Neuronal stem cell (in vitro differentiated cells): ENCODE measurements at regions not wholly inside any gene's neighbourhood (a gene's known extent, or its start where the extent isn't known, plus 50 kb on each side); places are given as distances from the start of the nearest gene placed in this dataset.

ENCODE experiments used
- DNase-seq: peaks from one replicate; pipeline ENCODE4 v3.0.0-alpha.2; 2013; ENCODE audit warnings: low spot score
- H2AFZ ChIP-seq: one replicate; pipeline ENCODE4 v1.6.1; 2013; ENCODE audit warnings: mild to moderate bottlenecking, low read length, inconsistent platforms
- H2AK5ac ChIP-seq: 2 replicates; pipeline ENCODE4 v1.6.1; 2013; ENCODE audit warnings: low read depth, mild to moderate bottlenecking, inconsistent platforms, low read length, moderate library complexity, mixed read lengths
- H2BK120ac ChIP-seq: 2 replicates; pipeline ENCODE4 v1.6.1; 2013; ENCODE audit warnings: low read depth, mild to moderate bottlenecking, inconsistent platforms, low read length, moderate library complexity, mixed read lengths
- H2BK12ac ChIP-seq: one replicate; pipeline ENCODE4 v1.6.1; 2013; ENCODE audit warnings: low read length, inconsistent platforms
- H2BK15ac ChIP-seq: 2 replicates; pipeline ENCODE4 v1.6.1; 2013; ENCODE audit warnings: mild to moderate bottlenecking, low read length, inconsistent platforms, mixed read lengths
- H2BK5ac ChIP-seq: one replicate; pipeline ENCODE4 v1.6.1; 2013; ENCODE audit warnings: inconsistent platforms, mild to moderate bottlenecking, low read length, moderate library complexity
- H3K14ac ChIP-seq: one replicate; pipeline ENCODE4 v1.6.1; 2013; ENCODE audit warnings: low read length, inconsistent platforms
- H3K18ac ChIP-seq: 2 replicates; pipeline ENCODE4 v1.6.1; 2013; ENCODE audit warnings: low read length, inconsistent platforms
- H3K23ac ChIP-seq: 2 replicates; pipeline ENCODE4 v1.6.1; 2013; ENCODE audit warnings: low read depth, mild to moderate bottlenecking, mixed read lengths, low read length, inconsistent platforms; ENCODE audit not compliant: poor library complexity
- H3K27ac ChIP-seq: replicated peaks from 3 replicates; pipeline ENCODE4 v1.5.1; 2013; ENCODE audit warnings: low read length, inconsistent platforms
- H3K27me3 ChIP-seq, 3 experiments: 2 replicates each; pipeline ENCODE4 v1.6.1; 2013; ENCODE audit warnings: low read length in 3 of 3, mild to moderate bottlenecking in 2 of 3, inconsistent platforms in 1 of 3, low read depth in 1 of 3, mixed read lengths in 1 of 3, moderate library complexity in 1 of 3; ENCODE audit not compliant: control insufficient read depth in 3 of 3, insufficient read depth in 3 of 3
- H3K36me3 ChIP-seq, 2 donors: replicated peaks in 1 of 2; 2 replicates each; pipeline ENCODE4 v1.6.1; 2013; ENCODE audit warnings: low read length in 2 of 2; ENCODE audit not compliant: control insufficient read depth in 2 of 2, insufficient read depth in 2 of 2
- H3K4ac ChIP-seq: 2 replicates; pipeline ENCODE4 v1.6.1; 2013; ENCODE audit warnings: inconsistent platforms, mild to moderate bottlenecking, low read length, moderate library complexity
- H3K4me1 ChIP-seq, 2 donors: 1 replicate in 1 of 2; 2 replicates in 1 of 2; pipeline ENCODE4 v1.6.1; 2013; ENCODE audit warnings: low read length in 2 of 2, low read depth in 1 of 2; ENCODE audit not compliant: control insufficient read depth in 2 of 2, insufficient read depth in 1 of 2
- H3K4me2 ChIP-seq: one replicate; pipeline ENCODE4 v1.6.1; 2013; ENCODE audit warnings: mild to moderate bottlenecking, low read length, inconsistent platforms; ENCODE audit not compliant: insufficient read depth, poor library complexity, severe bottlenecking
- H3K4me3 ChIP-seq, 2 donors: 2 replicates each; pipeline ENCODE4 v1.5.1; 2013; ENCODE audit warnings: low read length in 2 of 2, mild to moderate bottlenecking in 2 of 2, inconsistent platforms in 1 of 2, moderate library complexity in 1 of 2
- H3K79me1 ChIP-seq: one replicate; pipeline ENCODE4 v1.6.1; 2013; ENCODE audit warnings: low read depth, mild to moderate bottlenecking, inconsistent platforms, low read length, moderate library complexity
- H3K9ac ChIP-seq: one replicate; pipeline ENCODE4 v1.6.1; 2013; ENCODE audit warnings: mild to moderate bottlenecking, low read depth, low read length, inconsistent platforms; ENCODE audit not compliant: poor library complexity
- H3K9me3 ChIP-seq, 2 donors: replicated peaks in 1 of 2; 2 replicates each; pipeline versions ENCODE3 to v1.6.1; 2013; ENCODE audit warnings: low read length in 2 of 2, mild to moderate bottlenecking in 2 of 2, inconsistent platforms in 1 of 2, low read depth in 1 of 2, mixed read lengths in 1 of 2, moderate library complexity in 1 of 2; ENCODE audit not compliant: control insufficient read depth in 2 of 2, insufficient read depth in 1 of 2
- H4K8ac ChIP-seq: one replicate; pipeline ENCODE4 v1.6.1; 2013; ENCODE audit warnings: low read depth, mild to moderate bottlenecking, inconsistent platforms, low read length, moderate library complexity
- H4K91ac ChIP-seq: one replicate; pipeline ENCODE4 v1.6.1; 2013; ENCODE audit warnings: low read length, low read depth, mild to moderate bottlenecking, inconsistent platforms; ENCODE audit not compliant: poor library complexity
- WGBS, 2 donors: extraction: QIAGEN DNeasy Blood & Tissue Kit; methylation state at CpG; one replicate each; pipeline ENCODE4 v1.1.7; 2013; ENCODE audit warnings: missing lambda C conversion rate in 2 of 2, mixed read lengths in 1 of 2; ENCODE audit not compliant: insufficient read length in 2 of 2, insufficient replicate concordance in 1 of 2; ENCODE audit errors: extremely low coverage in 2 of 2; 5-methylcytosine and 5-hydroxymethylcytosine counted together

DNA sequence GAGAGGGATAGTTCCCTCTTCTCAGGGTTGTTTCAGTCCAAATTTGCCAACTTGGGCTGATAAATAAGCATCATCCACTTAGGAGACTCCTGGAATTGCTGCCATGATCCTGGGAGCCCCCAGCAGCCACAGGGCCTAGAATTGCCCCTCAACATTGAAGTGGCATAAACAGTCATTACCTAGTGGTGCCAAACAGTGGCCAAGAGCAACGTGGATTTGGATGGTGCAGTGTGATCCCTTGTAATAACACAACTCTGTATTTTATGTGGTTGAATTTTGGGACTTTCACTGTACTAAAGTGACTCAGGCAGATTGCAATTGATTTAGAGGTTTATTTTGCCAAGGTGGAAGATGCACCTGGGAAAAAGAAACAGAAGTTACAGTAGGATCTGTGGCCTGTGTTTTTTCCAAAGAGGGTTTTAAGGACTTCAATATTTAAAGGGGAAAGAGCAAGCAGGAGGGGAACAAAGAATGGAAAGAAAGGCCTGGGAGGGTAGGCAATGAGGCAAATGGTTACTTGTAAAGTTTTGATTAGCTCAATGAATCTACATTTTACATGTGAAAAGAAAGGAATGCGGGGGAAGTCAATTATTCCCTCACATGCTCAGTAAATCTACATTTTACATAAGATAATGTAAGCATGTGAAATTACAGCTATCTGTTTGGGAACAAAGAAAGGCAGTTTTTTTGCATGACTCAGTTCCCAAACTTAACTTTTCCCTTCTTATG lies 168.0 kb upstream of the NOX3 start:
- no peak overlapping the region for H3K4me2 ChIP-seq
- no peaks in the 10 kb centered on the region for H3K4me1 ChIP-seq
- no peak overlapping the region for H2AFZ ChIP-seq
- no peak overlapping the region for H4K91ac ChIP-seq
- H3K14ac ChIP-seq, result no peak overlapping the region
- H2BK5ac ChIP-seq, result no peak overlapping the region
- no peak overlapping the region for H3K18ac ChIP-seq
- no peak overlapping the region for H3K9ac ChIP-seq
- H3K23ac ChIP-seq, result no peak overlapping the region
- no peak overlapping the region for H3K27ac ChIP-seq
- DNase-seq, result no peak
- H3K4ac ChIP-seq, result no peak overlapping the region
- H2AK5ac ChIP-seq, result no peak overlapping the region
- H3K36me3 ChIP-seq, result no peaks in the 10 kb centered on the region
- H2BK12ac ChIP-seq, result no peak overlapping the region
- H3K27me3 ChIP-seq, result no peaks in the 10 kb centered on the region
- WGBS, 2 donors, result no CpG with 5 or more reads among the region's 2 CpGs
- H4K8ac ChIP-seq, result no peak overlapping the region
- H2BK15ac ChIP-seq, result no peak overlapping the region
- no peaks in the 10 kb centered on the region for H3K9me3 ChIP-seq
- no peaks in the 10 kb centered on the region for H3K79me1 ChIP-seq
- H3K4me3 ChIP-seq, result no peak overlapping the region
- no peak overlapping the region for H2BK120ac ChIP-seq

DNA sequence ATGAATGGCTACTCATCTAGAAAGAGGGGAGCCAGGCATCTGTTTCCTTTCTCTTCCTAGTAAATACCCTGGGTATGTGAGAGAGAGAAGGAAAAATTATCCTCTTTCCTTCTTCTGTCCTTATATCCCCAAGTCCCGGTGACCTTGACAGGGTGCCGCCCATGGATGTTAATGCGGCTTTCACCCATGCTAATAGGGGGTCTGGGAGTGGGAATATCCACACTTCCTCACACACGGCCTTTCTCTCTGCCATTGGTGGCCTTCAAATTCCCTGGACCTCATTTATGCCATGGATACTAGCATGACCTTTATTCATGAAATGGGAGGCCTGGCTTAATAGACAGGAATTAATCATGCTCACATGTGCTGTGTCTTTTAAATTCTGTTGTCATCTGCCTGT lies 159.0 kb upstream of the NOX3 start:
- Histone ChIP-seq H4K8ac (no peak overlapping the region), H2BK120ac (no peak overlapping the region), H2AK5ac (no peak overlapping the region), H4K91ac (no peak overlapping the region), H3K23ac (no peak overlapping the region), H3K4ac (no peak overlapping the region), H2BK12ac (no peak overlapping the region), H3K27ac (no peak overlapping the region), H2BK5ac (no peak overlapping the region), H3K9me3 (peaks cover 8 to 9% of the 10 kb centered on the region in 2 donors), H2AFZ (no peak overlapping the region), H3K4me1 (no peaks in the 10 kb centered on the region), H2BK15ac (no peak overlapping the region), H3K18ac (no peak overlapping the region), H3K27me3 (no peaks in the 10 kb centered on the region), H3K4me2 (no peak overlapping the region), H3K79me1 (no peaks in the 10 kb centered on the region), H3K36me3 (no peaks in the 10 kb centered on the region), H3K4me3 (no peak overlapping the region), H3K14ac (no peak overlapping the region), H3K9ac (no peak overlapping the region)
- whole genome bisulfite sequencing, 2 donors, result no CpG with 5 or more reads among the region's 4 CpGs
- no peak for DNase-seq

DNA sequence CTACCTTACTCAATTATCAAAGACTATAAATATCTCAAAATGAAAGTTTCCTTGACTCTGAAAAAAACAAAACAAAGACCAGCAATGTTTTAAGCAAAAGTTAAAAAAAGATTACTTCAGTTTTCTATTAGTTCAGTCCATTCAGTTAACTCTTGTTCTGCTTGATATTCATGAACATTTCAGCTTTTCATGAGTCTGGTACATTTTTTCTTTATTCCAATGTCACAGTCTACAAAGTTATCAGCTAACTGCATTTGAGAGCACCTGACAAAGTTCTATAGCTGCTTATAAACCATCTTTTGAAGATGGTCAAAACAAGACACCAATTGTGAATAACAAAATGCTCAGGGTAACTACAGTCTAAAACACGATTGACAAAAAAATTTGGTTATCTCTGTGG lies 156.1 kb upstream of the NOX3 start:
- no peak overlapping the region for H3K4ac ChIP-seq
- no peak overlapping the region for H3K27ac ChIP-seq
- no peaks in the 10 kb centered on the region for H3K36me3 ChIP-seq
- H2AK5ac ChIP-seq, result no peak overlapping the region
- no peak overlapping the region for H3K4me3 ChIP-seq
- H2BK12ac ChIP-seq, result no peak overlapping the region
- H2BK5ac ChIP-seq, result no peak overlapping the region
- no peak overlapping the region for H2BK15ac ChIP-seq
- no peak overlapping the region for H3K9ac ChIP-seq
- no CpG with 5 or more reads among the region's 1 CpG for WGBS, 2 donors
- no peak overlapping the region for H3K23ac ChIP-seq
- no peak for DNase-seq
- no peak overlapping the region for H4K8ac ChIP-seq
- H3K27me3 ChIP-seq, result no peaks in the 10 kb centered on the region
- no peaks in the 10 kb centered on the region for H3K79me1 ChIP-seq
- H4K91ac ChIP-seq, result no peak overlapping the region
- H3K4me2 ChIP-seq, result no peak overlapping the region
- H3K14ac ChIP-seq, result no peak overlapping the region
- H2AFZ ChIP-seq, result no peak overlapping the region
- H3K9me3 ChIP-seq, result peaks cover 8 to 12% of the 10 kb centered on the region in 2 donors
- no peaks in the 10 kb centered on the region for H3K4me1 ChIP-seq
- H2BK120ac ChIP-seq, result no peak overlapping the region
- no peak overlapping the region for H3K18ac ChIP-seq

DNA sequence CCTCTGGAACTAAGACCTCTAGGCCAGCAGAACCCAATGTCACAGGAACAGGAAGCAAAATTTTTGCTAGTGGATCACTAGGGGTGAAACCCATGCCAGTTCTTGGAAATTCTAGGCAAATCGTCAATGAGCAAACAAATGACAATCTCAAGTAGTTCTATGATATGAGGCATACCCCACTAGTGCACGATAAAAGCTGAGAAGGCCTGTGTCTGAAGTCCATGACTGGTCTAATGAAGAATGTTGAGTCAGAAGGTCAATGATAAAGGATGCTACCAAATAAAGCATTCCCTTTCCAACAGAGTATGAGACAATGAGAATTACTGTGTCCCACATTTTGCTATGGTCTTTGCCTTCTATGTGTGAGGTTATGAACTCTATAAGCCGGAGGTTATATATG lies 149.4 kb upstream of the NOX3 start:
- Histone ChIP-seq H3K27ac (no peak overlapping the region), H2BK120ac (no peak overlapping the region), H3K4me2 (no peak overlapping the region), H2AK5ac (no peak overlapping the region), H2BK15ac (no peak overlapping the region), H3K79me1 (no peaks in the 10 kb centered on the region), H2AFZ (no peak overlapping the region), H3K9me3 (peaks cover 0 to 4% of the 10 kb centered on the region in 2 donors), H3K27me3 (peaks cover 0 to 27% (median 0%) of the 10 kb centered on the region in 3 experiments), H3K36me3 (no peaks in the 10 kb centered on the region), H4K8ac (no peak overlapping the region), H4K91ac (no peak overlapping the region), H3K18ac (no peak overlapping the region), H2BK12ac (no peak overlapping the region), H3K4me3 (no peak overlapping the region), H3K23ac (no peak overlapping the region), H2BK5ac (no peak overlapping the region), H3K4me1 (no peaks in the 10 kb centered on the region), H3K4ac (no peak overlapping the region), H3K14ac (no peak overlapping the region), H3K9ac (no peak overlapping the region)
- DNase-seq, result no peak
- no CpG with 5 or more reads among the region's 3 CpGs for WGBS, 2 donors
